ENCODE measurements at regions not wholly inside any gene's neighbourhood (a gene's known extent, or its start where the extent isn't known, plus 50 kb on each side); places are given as distances from the start of the nearest gene placed in this dataset.
"Not testable (repeated sequence)": the region's sequence is repeated elsewhere in the genome, so short reads cannot be mapped to it uniquely, and the experiment has no call there.

DNA sequence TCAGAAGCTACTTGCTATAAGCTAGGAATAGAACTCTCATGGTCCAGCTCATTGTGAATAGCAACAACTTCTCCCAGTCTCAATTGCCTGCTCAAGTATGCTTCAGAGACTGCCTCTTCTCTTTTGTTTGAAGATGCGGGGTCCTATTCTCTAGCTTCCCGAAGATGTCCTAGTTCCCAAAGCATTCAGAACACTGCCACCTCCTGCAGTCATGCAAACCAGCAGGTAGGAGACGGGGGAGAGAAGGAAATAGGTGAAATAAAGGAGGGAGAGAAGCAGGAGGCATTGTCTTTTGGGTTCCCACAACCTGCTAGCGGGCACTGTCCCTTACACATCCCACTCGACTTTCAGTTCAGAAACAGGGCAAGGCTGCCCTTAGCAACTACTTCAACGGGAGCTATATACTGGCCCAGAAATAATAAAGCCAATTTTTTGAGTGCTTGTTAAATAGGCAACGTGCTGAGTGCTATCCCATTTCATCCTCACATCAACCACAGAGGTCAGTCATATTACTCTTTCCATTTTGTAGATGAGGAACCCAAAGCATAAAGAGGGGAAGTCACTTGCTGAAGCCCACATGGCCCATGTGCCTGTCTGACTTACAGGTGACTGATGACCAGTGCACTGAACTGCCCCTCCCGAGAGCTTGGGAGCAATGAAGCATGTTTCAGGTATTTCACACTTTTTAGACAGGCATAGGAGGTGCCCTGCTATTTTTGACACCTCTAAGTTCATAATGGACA, 61.9 kb upstream of the ATXN1 start:
- no peak for DNase-seq

DNA sequence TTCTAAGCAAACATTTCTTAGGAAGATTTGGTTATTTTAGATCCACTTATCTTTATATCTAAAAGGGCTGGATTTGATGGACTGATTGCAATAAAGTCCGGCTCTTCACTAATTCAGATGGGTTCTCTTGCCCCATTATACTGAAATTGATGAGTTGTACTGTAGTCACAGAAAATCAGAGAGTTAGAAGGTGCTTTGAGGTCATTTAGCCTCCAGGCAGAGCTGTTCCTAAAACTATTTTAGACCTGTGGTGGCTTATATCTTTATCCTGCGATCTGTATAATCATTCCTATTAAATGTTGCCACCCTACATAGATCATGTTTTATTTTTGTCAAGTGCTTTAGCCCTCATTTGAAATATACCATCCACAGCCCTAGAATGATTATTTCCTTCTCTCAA, 61.3 kb upstream of the ATXN1 start:
- DNase-seq, result no peak

DNA sequence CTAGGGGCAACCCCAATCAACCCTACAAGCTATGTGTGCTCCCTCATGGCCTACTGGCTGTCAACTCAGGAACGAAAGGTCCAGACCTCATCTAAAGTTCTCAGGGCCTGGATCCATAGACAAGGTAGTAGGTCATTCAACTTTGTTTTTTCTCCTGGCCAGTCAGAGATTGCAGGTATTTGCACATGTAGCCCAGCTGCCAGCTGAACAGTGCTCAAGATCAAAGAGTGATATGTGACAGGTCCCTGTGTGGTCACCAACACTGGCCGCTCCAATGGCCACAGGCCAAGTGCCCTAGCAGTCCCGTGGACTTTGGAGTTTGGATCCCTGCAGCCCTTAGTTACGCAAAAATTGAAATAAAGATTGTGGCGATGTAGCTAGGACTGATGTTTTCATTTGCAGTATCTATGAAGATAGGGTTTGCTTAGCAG, 60.6 kb upstream of the ATXN1 start:
- no peak for DNase-seq

DNA sequence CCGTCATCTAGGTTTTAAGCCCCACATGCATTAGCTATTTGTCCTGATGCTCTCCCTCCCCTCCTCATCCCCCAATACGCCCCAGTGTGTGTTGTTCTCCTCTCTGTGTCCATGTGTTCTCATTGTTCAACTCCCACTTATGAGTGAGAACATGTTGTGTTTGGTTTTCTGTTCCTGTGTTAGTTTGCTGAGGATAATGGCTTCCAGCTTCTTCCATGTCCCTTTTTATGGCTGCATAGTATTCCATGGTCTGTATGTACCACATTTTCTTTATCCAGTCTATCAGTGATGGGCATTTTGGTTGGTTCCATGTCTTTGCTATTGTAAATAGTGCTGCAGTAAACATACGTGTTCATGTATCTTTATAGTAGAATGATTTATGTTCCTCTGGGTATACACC, 59.0 kb upstream of the ATXN1 start:
- DNase-seq, result not testable (repeated sequence)

DNA sequence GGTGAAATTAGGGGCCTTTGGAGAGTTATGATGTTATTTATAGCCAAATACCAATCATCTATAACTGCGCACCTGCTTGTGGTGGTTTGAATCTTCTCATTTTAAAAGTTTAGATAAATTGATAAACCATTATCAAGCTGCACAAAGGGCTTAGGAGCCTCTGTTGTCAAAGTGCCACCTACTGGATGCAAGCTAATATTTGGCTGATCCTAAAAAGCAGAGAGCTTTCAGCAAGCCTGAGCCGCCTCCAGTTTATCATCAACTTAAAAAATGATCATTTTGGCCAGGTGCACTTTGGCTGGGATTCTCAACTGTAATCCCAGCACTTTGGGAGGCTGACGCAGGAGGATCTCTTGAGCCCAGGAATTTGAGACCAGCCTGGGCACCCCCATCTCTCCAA, 58.5 kb upstream of the ATXN1 start:
- no peak for DNase-seq

DNA sequence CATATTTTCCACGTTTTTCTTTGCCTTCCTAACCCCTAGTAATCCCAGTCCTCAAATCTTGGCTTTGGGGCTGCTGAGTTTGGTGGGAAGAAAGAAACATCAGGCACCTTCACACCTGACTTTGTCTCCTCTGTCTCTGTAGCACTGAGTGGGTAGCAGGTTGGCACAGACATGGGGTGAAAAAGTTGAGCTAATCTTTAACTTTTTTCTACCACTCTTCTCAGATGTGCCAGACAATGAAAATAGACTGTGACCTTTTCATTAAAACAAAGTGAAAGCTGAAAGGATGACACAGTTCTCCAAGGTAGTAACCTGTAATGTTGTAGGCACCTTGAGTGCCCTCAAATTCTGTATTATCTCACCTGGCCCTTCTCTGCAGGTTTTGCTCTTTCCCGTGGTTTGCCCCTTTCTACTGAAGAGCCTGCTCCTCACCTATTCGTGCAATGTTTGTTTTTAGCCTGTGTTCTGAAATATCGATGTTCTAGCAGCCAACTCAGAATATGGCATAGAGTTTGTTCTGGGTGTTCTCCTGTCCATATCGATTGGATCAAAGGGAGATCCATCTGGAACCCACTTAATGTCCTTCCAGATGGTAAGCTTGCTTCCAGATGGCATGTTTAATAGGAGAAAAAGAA, 57.8 kb upstream of the ATXN1 start:
- DNase-seq, result no peak

DNA sequence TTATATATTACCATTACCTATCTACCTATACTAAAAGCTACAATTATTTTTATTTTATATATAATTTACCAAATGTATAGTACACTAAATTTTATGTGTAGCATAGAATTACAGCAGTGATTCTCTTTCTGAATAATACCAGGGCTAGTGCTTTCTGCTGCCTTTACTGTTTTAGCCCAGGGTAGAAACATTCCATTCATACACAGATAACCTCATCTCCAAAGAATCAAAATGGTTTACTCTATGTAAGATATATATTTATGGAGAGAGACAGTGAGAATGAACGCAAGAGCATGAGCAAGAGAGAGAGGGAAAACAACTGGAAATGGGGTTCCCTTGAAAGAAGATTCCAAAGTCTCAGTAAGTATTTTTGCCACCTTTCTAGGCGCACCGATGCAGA, 56.3 kb upstream of the ATXN1 start:
- DNase-seq, result no peak

DNA sequence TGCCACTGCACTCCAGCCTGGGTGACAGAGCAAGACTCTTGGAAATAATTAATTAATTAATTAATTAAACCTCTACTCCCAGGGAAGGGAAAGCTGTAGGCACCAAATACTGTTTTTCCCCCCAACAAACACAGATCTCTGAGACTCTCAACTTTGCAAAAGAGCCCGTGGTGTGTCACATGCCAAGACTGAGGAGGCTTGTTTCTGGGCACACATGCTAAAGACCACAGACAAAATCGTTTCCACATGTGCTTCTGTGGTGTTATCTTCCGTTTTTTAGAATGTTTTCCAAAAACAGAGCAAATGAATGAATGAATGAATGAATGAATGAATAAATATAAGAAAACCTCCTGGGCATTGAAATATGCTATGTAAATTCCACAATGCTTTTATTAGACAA, 55.6 kb upstream of the ATXN1 start:
- DNase-seq, result no peak

DNA sequence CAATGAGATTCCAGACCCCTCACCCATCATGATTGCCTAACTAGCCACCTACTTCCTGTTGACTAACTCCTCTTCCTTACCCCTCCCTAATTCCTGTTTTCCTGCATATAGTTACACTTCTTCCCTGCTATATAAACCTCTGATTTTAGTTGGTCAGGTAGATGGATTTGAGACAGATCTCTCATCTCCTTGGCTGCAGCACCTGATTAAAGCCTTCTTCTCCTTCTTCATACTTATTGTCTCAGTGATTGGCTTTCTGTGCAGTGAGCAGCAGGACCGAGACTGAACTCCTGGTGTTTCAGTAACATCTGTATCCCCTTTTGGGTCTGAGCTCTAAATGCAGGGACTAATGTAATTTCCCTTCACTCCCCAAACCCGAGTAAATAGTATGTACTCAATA, 51.7 kb upstream of the ATXN1 start:
- DNase-seq, result no peak

DNA sequence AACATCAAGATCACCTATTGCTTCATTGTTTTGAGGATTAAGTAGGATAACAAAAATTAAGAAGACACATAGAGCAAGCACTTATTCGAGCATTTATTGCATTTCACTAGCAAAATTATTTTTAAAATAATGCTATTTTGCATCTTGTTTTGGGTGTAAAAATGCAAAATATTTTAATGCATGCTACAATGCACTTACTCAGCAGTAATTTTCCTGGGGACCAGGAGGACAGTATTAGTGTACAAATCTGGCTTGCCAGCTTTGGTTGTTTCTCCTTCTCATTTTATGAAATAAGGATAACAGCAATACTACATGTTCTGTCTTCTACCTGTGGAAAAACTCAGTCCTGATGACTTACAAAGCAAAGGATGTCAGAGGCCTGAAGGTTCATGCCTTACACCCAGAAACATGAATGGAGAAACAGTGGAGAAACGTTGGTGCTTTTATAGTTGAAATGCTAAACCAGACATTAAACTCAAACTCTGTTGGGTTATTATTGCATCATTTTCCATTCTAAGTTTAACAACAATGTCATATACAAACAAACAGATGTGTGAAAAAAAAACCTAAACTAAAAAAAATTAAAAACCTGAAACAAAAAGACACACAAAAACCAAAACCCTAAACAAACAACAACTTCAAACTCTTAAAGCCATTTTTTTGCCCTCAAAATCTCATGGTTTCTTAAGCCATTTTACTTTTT, 50.2 kb upstream of the ATXN1 start:
- no peak for DNase-seq
